ENCODE measurements at regions not wholly inside any gene's neighbourhood (a gene's known extent, or its start where the extent isn't known, plus 50 kb on each side); places are given as distances from the start of the nearest gene placed in this dataset.
"Not testable (repeated sequence)": the region's sequence is repeated elsewhere in the genome, so short reads cannot be mapped to it uniquely, and the experiment has no call there.

DNA sequence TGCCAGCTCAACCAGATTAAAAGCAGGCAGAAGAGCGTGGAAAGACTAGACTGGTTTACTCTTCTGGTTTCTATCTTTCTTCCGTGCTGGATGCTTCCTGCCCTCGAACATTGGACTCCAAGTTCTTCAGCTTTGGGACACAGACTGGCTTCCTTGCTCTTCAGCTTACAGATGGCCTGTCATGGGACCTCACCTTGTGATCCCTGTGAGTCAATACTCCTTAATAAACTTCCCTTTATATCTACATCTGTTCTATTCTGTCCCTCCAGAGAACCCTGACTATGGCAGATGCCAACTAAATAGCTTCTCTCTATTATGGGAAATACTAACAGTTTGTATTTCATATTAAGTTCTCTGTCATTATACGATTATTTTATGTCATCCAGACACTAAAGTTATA, 609.1 kb downstream of the LMO7 start:
- no peak for DNase-seq

DNA sequence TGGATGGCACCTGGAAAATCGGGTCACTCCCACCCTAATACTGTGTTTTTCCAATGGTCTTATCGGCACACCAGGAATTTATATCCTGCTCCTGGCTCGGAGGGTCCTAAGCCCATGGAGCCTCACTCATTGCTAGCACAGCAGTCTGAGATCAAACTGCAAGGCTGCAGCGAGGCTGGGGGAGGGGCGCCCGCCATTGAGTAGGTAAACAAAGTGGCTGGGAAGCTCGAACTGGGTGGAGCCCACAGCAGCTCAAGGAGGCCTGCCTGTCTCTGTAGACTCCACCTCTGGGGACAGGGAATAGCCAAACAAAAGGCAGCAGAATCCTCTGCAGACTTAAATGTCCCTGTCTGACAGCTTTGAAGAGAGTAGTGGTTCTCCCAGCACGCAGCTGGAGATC, 607.0 kb downstream of the LMO7 start:
- not testable (repeated sequence) for DNase-seq

DNA sequence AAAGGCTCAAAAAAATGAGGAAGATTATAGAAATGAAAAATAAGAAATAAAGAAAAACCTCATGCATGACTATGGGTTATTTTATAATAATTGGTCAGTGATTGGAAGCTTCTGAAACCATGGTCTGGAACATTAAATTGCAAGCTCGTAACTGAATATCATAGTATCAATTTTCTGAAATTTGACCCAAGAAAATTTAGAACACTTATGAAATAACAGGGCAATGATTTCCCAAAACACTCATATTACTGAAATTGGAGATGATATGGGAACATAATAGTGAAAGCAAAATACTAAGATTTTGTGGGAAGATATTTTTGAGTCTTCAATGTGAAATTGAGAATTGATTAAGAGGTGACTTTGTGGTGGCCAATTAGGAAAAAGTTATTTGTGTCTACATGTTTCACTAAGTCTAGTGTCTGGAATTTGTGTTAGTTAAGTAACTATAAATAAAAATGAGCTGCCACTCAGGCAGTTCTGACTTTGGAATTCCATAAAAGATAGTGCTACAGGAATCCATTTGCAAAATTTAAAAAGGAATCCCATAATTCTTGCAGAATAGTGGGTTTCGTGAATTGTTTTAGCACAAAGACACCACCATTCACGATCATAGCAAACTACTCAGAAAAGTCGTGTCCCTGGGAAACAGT, 603.0 kb downstream of the LMO7 start:
- DNase-seq = no peak

DNA sequence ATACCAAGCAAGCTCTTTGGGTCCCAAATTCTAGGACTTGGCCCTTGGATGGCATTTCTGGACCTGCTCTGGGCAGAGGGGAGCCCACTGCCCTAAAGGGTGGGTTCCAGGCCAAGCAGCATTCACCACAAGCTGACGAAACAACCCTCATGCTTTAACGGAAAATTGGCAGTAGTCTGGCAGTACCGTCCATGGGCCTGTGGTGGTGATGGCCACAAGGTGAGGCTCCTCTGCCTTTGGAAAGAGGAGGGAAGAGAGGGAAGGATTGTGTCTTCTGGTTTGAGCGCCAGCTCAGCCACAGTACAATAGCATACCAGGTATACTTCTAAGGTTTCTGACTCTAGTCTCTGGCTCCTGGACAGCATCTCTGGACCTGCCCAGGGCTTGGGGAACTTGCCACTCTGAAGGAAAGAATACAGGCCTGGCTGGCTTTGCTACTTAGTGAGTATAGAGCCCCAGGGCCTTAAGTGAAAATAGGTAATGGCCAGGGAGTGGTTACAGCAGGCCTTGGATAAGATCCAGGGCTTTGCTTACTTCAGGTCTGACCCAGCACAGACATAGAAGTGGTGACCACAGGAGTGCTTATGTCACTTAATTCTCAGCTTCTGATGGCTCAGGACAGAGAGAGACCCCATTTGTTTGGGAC, 595.5 kb downstream of the LMO7 start:
- DNase-seq = no peak

DNA sequence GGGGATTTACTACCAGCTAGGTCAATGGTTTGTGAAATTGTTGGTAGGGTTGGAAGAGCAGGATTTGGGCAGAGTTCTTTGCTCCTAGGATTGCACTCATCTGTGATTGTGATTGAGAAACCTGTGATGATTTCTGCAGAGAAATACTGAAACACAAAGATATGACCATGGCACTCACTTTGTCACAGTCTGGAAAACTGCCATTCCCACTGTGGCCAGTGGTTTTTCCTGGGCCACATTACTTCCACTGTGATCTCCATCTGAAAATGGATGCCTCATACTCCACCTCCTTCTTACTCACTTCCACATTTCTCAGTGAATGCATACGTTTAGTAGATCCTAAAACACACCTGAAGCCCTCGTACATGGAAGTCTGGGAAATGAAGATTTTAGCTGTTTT, 593.2 kb downstream of the LMO7 start:
- no peak for DNase-seq

DNA sequence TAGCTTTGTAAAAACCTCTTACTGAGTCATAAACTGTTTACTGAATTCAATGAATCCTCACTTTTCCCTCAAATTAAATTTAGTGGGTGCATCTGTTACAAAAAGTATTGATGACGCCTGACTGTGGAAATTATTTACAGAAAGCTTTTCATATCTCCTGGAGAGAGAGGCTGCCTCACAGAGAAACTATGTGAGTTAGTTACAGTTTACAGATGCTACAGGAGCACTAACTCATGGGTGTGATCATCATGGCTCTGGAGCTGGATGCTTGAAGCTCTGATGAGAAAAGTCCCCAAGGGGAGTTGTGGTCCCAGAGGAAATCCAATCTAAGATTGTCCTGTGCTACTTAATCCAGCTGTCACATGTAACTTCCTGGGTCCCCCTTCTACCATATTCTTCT, 590.8 kb downstream of the LMO7 start:
- no peak for DNase-seq

DNA sequence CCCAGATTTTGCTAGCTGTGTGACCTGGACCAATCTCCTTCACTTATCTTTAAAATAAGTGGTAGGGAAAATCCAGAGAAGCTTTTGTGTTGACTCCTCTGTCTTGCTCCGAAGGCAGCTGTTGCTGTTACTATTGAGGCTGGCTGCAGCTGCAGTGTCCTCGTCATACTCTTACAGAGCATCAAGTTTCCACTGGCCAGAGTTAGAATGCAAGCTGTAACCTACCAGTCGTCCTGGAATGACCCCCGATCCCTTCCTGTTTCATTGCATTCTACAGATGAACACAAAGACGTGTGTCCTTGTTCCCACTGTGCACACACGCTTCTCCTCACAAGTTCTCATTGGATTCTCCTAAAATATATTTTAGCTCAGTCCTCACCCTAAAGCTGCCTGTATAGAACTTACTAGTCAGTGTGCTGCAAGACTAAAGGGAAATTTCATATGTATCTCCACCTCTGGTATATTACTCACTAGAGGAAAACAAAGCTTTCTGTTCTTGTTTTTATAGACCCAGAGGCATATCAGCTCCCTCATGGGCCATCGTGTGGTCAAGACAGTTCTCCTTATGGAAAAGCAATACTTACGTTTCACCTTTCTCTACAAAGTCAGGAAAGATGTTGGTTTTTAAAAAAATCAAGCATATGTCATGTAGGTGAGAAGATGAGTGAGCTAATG, 589.8 kb downstream of the LMO7 start:
- no peak for DNase-seq

DNA sequence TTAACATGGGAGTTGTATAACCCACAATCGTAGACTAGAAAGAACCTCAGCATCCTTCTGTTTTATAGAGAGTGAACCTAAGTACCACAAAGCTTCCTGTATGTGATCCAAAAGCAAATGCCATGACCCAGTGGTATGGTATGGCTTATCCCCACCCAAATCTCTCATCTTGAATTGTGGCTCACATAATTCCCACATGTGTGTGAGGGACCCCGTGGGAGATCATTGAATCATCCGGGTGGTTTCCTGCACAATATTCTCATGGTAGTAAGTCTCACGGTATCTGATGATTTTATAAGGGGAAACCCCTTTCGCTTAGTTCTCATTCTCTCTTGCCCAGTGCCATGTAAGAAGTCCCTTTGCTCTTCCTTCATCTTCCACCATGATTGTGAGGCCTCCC, 587.9 kb downstream of the LMO7 start:
- no peak for DNase-seq

DNA sequence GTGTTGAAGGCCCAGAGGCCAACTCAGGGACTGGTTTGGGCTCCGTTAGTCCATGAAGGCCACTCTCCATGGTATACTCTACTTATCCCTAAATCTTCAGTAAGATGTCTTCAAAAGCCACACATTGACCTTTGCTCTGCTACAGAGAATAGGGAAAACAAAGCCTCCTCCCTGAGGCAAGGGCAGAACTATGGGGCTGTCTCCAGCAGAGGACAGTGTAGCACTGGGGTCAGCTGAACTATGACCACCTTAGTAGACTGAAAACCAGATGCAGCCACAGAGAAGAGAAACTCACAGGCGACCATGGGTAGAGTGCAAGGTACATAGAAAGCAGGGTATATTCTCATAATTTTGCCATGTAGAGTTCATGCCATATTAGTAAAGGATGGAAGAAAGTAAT, 587.4 kb downstream of the LMO7 start:
- no peak for DNase-seq

DNA sequence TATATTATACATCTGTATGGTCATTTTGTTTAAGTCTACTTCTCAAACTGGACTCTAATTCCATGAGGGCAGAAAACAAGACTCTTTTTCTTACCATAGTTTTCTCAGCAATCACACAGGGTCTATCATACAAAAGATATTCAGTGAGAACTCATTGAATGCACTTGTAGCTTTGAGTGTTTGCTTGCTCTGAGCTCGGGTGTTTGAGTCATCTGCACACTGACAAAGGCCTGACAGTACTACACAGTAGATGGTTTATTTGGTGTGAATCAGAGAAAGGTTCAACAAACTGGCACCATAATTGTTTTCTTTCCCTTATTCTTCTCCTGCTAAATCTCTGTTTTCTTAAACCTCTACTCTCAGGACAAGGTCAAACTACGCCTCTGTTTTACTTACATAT, 586.4 kb downstream of the LMO7 start:
- DNase-seq = no peak

DNA sequence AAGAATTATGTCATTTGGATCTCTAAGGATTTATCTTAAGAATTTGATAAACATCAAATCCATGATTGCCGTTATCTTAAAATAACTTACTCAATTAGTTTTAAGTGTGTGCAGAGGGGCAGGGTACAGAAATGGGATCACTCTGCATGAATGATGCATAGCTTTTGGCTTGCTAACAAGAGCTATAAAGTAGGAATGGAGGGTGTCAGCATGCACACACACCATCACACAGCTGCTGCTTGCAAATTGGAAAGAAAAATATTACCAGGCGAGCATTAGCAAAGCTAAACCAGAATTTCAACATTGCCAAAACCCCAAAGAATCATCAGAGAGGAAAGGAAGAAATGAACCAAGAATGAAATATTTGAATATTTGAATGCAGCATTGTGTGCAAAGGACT, 580.6 kb downstream of the LMO7 start:
- no peak for DNase-seq

DNA sequence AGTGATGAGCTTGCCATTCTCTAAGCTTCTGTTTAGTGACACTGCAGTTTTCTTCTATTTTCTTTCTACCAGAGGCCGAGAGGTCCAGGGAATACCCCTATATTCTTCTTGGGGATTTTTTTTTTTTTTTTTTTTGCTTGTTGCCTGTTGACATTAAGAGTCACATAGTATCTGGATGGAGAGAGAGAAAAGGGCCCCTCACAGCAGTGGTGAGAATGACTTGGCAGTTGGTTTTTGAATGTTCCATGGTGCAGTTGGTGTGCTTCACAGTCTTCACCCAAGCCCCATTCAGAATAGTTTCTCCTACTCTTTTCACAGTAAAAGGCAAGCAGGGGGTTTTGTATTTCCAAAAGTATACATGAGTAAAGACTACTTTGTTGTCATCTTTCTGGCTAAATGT, 577.9 kb downstream of the LMO7 start:
- DNase-seq = no peak

DNA sequence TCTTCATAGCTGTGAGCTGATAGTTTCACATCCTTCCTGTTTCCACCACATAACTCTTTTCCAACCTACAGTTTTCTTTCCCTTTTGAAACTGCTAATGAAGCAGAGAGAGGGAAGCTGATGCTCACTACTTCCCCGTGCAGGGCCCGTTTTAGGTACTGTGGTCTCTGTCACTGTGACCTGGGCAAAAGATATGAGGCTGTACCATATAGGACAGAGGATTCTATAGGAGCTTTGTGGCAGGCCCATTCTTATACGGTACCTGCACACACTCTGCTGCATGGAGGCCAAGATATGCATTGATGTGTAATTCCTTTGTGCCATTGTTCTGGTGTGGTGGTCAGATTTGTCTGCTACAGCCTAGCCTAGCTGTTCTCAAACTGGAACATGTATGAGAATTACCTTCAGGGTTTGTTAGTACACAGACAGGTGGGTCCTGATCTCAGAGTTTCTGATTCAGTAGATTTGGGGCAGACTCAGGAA, 577.3 kb downstream of the LMO7 start:
- DNase-seq = no peak

DNA sequence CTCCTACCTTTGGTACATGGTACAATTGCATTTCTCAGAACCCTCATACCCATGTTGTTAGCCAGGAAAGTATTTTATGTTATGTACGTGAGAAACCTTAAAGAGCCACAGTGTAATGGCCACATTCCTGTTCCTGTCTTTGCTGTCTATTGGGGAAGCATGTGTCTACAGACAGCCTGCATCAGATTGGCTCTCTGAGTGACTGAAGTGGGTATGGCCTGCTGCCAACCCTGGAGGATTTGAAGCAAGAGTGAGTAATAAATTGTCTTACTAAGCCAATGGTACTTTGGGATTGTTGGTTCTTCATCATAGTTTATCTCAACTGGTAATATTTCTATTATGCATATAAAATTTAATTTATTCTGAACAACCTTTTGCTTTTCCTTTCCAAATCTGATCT, 574.1 kb downstream of the LMO7 start:
- no peak for DNase-seq

DNA sequence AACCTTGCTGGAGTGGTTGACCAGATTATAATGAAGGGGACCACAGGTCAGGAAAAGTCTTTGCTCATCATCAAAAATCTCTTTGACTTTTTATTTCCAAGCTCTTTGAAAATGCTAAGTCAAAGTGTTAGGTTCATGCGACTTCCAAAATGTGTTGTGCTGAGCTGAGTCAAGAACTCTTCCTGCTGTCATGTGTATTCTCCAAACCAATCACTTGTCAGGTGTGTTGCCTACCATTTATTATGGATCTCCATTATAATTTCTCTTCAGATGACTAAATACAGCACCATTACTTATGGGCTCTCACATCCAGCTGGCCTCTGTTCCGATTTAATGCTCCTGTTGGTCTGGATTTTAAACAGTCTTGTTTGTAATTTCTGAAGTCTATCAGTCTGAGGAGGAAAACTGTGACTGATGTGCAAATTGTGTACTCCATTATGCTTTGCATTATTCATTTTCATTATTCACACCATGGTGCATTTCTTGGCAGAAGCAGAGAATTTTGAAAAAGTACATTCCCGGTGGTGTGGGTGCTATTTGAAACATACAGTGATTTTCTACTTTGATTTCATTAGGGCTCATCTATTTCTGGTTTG, 562.5 kb downstream of the LMO7 start:
- no peak for DNase-seq

DNA sequence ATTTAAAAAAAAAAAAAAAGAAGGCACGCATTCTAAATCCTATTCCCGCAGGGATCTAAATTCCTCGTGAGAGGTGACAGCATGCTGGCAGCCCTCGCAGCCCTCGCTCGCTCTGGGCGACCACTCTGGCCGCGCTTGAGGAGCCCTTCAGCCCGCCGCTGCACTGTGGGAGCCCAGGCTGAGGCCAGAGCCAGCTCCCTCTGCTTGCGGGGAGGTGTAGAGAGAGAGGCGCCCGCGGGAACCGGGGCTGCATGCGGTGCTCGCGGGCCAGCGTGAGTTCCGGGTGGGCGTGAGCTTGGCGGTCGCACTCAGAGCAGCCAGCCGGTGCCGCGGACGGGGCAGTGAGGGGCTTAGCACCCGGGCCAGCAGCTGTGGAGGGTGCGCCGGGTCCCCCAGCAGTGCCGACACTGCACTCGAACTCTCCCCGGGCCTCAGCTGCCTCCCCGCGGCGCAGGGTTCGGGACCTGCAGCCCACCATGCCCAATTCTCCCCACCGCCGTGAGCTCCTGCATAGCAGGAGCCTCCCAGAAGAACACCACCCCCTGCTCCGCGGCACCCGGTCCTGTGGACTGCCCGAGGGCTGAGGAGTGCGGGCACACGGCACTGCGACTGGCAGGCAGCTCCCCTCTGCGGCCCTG, 553.9 kb downstream of the LMO7 start:
- DNase-seq = no peak

DNA sequence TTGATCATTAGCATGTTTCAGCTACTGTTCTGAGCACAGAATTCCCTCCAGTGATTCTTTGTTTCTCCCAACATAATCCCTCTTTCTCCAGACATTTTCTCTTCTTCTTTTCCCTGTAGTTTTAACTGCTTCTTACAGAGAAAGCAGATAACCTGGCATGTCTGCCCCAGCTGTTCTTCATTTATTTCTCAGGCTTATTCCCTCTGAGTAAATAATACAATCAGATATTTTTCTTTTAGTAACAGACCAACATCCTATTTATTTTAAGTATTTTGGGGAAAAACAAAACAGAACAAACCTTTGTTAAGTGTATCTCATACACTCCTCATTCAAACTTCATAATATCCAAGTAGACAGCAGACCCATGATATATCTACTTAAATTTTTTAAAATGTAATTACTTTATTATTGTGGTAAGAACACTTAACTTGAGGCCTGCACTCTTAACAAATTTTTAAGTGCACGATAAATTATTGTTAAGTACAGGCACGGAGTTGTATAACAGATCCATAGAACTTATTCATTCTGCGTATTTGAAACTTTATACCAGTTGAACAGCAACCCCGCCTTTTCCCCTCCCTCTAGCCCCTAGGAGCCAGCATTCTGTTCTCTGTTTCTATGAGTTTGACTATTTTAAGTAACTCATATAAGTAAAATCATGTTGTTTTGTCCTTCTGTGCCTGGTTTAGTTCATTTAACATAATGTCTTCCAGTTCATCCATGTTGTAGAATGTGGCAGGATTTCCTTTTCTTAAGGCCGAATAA, 540.0 kb downstream of the LMO7 start:
- DNase-seq = no peak

DNA sequence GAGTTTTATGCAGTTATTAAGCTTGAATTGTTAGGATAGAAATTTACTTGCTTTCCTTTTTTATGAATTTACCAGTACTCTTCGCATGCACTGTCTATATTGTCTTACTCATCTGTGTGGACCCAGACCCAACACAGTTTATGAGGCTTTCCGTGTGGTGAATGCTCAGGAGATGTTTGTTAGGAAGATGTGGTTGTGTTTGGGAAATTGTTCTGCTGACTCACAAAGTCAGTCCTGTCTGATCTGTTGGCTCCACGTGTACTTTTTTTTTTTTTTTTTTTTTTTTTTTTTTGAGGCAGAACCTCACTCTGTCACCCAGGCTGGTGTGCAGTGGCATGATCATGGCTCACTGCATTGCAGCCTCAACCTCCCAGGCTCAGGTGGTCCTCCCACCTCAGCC, 532.5 kb downstream of the LMO7 start:
- no peak for DNase-seq

DNA sequence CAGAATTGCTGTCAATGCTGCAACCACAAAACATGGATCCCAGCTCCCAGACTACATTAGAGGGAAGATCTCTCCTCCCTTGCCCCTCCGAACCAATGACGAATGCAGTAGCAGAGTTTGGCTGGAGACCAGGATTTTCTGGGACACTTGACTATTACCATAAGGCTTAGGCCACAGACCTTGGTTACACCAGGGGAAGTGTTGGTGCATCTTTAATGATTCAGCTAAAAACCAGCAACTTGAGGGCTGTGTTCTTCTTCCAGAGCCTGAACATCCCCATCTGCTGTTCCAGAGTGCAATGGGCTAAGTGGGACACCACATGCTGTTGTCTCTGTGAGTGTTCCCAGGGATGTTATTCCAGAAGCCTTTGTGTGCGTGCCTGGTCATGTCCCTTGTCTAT, 528.2 kb downstream of the LMO7 start:
- no peak for DNase-seq

DNA sequence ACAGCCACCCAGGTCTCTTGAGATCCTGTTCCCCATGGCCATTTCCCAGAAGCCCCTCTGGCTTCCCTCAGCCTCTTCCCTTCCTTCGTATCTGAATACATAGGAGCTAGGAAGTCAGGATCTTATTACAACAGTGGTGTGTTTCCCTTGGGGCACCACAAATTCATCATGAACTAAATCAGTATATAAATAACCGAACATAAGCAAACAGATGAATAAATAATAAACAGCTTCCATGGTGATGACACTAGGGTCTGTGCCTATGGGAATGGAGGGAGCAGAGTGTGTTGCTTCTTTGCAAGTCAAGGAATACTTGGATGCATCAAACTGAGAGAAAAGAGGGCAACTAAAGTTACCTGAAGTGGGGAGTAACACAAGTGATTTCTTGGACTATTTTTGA, 527.6 kb downstream of the LMO7 start:
- DNase-seq = no peak

DNA sequence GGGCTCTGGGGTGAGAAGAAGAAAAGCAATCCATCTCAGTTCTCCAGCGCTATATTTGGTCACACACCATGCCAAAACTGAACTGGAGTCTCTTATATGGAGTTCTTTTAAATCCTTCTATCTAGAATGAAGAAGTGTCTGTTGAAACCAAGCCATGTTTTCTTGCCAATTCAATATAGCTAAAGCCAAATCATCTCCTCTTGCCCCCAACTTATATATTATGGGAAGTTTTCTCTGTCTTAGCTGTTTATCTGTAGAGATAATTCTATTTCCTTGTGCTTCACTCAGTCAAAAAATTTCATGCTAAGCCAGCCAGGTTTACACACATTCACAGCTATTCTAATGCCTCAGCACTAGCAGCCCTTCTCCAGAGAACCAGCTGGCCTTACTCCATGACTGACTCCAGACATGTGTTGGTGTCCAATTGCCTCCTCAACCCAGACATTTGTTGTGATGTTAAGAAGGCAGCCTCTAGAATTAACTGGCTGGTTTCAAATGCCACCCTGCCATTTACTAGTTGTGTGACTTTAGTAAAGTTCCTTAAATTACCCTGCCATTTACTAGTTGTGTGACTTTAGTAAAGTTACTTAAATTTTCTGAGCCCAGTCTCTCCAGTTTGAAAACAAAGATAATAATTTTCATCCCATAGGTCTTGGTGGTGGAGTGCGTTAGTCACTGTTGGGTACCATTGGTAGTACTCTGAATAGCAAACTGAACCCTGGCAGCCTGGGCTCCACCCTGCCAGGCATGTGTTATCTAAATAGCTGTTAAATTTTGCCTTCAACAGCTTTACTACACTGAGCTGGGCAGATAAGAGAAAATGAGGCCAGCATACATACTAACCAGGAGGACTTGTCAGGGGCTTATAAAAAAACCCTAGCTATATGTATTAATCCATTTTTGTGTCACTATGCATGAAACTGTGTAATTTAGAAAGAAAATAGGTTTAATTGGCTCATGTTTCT, 525.1 kb downstream of the LMO7 start:
- no peak for DNase-seq

DNA sequence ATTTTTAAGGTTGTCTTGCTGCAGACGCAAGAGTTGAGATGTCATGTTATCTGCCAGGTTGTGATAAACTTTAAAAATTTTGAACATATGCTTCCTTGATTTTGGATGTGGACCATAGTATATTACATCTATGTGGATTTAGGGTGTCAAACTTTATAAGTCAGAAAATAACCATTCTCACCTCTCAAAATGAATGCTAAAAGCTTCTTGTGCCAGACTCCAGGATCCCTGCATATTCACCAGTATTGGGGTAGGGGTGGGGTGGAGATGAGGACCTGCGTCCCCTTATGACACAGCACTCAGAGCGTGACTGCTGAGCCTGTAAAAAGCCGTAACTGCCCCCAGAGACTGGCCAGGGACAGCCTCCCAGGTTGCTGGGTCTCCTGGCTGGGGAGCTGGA, 524.4 kb downstream of the LMO7 start:
- DNase-seq = no peak
